ENCODE measurements at regions not wholly inside any gene's neighbourhood (a gene's known extent, or its start where the extent isn't known, plus 50 kb on each side); places are given as distances from the start of the nearest gene placed in this dataset.
"Not testable (repeated sequence)": the region's sequence is repeated elsewhere in the genome, so short reads cannot be mapped to it uniquely, and the experiment has no call there.

GRCh38 chr22:25461301-25461700, 103.2 kb upstream of the GRK3 start:
- Histone ChIP-seq H3K27ac (ENCODE audit: low read depth, low read length) (no peak overlapping the region), H3K9me3 (ENCODE audit: control insufficient read depth, insufficient read depth, low read length) (no peaks in the 10 kb centered on the region), H3K27me3 (ENCODE audit: control insufficient read depth, insufficient read depth, low read length) (no peaks in the 10 kb centered on the region), H3K4me3 (ENCODE audit: low read depth, low read length) (no peak overlapping the region)
- ChIA-PET POLR2A (no interaction called here), CTCF (interaction anchor here (0.6 to 4.3 kb wide), 8 partner anchors 9 to 317 kb away, joined by 3 to 62 read pairs (median 12); no protein-coding TSS in a partner anchor)
- TF ChIP-seq CTCF (IDR thresholded peaks at IDR 0.05; ENCODE audit: low read depth, low read length): no peak
- DNase-seq (ENCODE audit: low read depth, low spot score): no peak

- H3K4me3 ChIP-seq (ENCODE audit: low read depth, low read length); POLR2A ChIA-PET; H3K27me3 ChIP-seq (ENCODE audit: control insufficient read depth, insufficient read depth, low read length); H3K27ac ChIP-seq (ENCODE audit: low read depth, low read length); H3K9me3 ChIP-seq (ENCODE audit: control insufficient read depth, insufficient read depth, low read length): not testable (repeated sequence)
- DNase-seq (ENCODE audit: low read depth, low spot score): peak; percentile 24
- CTCF ChIA-PET: interaction anchor here (0.5 to 4.3 kb wide), 22 partner anchors 11 to 898 kb away, joined by 3 to 62 read pairs (median 4); no protein-coding TSS in a partner anchor
- peak; percentile 98 for TF ChIP-seq CTCF (IDR thresholded peaks at IDR 0.05; ENCODE audit: low read depth, low read length)
These were observed 101.8 kb upstream of the GRK3 start for GRCh38 chr22:25462474-25463346.

- CTCF ChIA-PET: interaction anchor here (0.6 to 4.3 kb wide), 8 partner anchors 11 to 868 kb away, joined by 3 to 62 read pairs (median 8); no protein-coding TSS in a partner anchor
- H3K4me3 ChIP-seq (ENCODE audit: low read depth, low read length); H3K9me3 ChIP-seq (ENCODE audit: control insufficient read depth, insufficient read depth, low read length); POLR2A ChIA-PET; H3K27ac ChIP-seq (ENCODE audit: low read depth, low read length); H3K27me3 ChIP-seq (ENCODE audit: control insufficient read depth, insufficient read depth, low read length); DNase-seq (ENCODE audit: low read depth, low spot score): not testable (repeated sequence)
These were observed 101.2 kb upstream of the GRK3 start for GRCh38 chr22:25463347-25463628.

- H3K27ac ChIP-seq (ENCODE audit: low read depth, low read length); H3K9me3 ChIP-seq (ENCODE audit: control insufficient read depth, insufficient read depth, low read length); H3K4me3 ChIP-seq (ENCODE audit: low read depth, low read length); H3K27me3 ChIP-seq (ENCODE audit: control insufficient read depth, insufficient read depth, low read length); DNase-seq (ENCODE audit: low read depth, low spot score); POLR2A ChIA-PET: not testable (repeated sequence)
- CTCF ChIA-PET: interaction anchor here (4.3 kb wide), 1 partner anchor 309 kb away, joined by 62 read pairs; no protein-coding TSS in a partner anchor
These were observed 100.1 kb upstream of the GRK3 start for GRCh38 chr22:25464326-25464725.

- TF ChIP-seq CTCF (IDR thresholded peaks at IDR 0.05; ENCODE audit: low read depth, low read length): no peak
- no peaks in the 10 kb centered on the region for H3K9me3 ChIP-seq (ENCODE audit: control insufficient read depth, insufficient read depth, low read length)
- no peak overlapping the region for H3K4me3 ChIP-seq (ENCODE audit: low read depth, low read length)
- no peak for DNase-seq (ENCODE audit: low read depth, low spot score)
- H3K27me3 ChIP-seq (ENCODE audit: control insufficient read depth, insufficient read depth, low read length): no peaks in the 10 kb centered on the region
- CTCF ChIA-PET: interaction anchor here (0.6 kb wide), 1 partner anchor 18 kb away, joined by 3 read pairs; no protein-coding TSS in a partner anchor
- no peak overlapping the region for H3K27ac ChIP-seq (ENCODE audit: low read depth, low read length)
- POLR2A ChIA-PET: no interaction called here
These were observed 98.5 kb upstream of the GRK3 start for GRCh38 chr22:25465949-25466348.

GRCh38 chr22:25472382-25472781, 92.1 kb upstream of the GRK3 start:
- Histone ChIP-seq H3K4me3 (ENCODE audit: low read depth, low read length) (no peak overlapping the region), H3K27me3 (ENCODE audit: control insufficient read depth, insufficient read depth, low read length) (no peaks in the 10 kb centered on the region), H3K27ac (ENCODE audit: low read depth, low read length) (no peak overlapping the region), H3K9me3 (ENCODE audit: control insufficient read depth, insufficient read depth, low read length) (no peaks in the 10 kb centered on the region; the same call in 1 of the 2 replicates)
- no peak for DNase-seq (ENCODE audit: low read depth, low spot score)
- POLR2A ChIA-PET: no interaction called here
- no peak for TF ChIP-seq CTCF (IDR thresholded peaks at IDR 0.05; ENCODE audit: low read depth, low read length)
- CTCF ChIA-PET: no interaction called here
